Transverse colon (tissue), 4 donors: ENCODE measurements at regions not wholly inside any gene's neighbourhood (a gene's known extent, or its start where the extent isn't known, plus 50 kb on each side); places are given as distances from the start of the nearest gene placed in this dataset.

Experiments used
- CTCF ChIP-seq, 5 experiments: fragments of 200-600 bp in 3 of 5; fragments of 450-650 bp in 2 of 5; sonication (generic) in 3 of 5; IDR thresholded peaks; 1 replicate in 2 of 5; 2 replicates in 3 of 5; pipeline ENCODE4 v1.5.1; 2016 to 2017; ENCODE audit warnings: antibody characterized with exemption in 5 of 5, inconsistent platforms in 3 of 5, mild to moderate bottlenecking in 2 of 5, moderate library complexity in 1 of 5
- POLR2A ChIP-seq: fragments of 450-650 bp; IDR thresholded peaks from one replicate; pipeline ENCODE4 v1.6.1; 2016; ENCODE audit warnings: antibody characterized with exemption, mild to moderate bottlenecking, moderate library complexity
- POLR2AphosphoS5 ChIP-seq, 3 donors: sonication (generic); formaldehyde crosslinking; IDR thresholded peaks; one replicate each; pipeline ENCODE4 v1.6.1; 2016; ENCODE audit warnings: antibody characterized with exemption in 3 of 3

GRCh38 chr7:7114575-7115291 lies 67.6 kb upstream of the C1GALT1 start:
- no peak for TF ChIP-seq CTCF (IDR thresholded peaks at IDR 0.05)
- TF ChIP-seq POLR2A, result no peak
- no peak for TF ChIP-seq POLR2AphosphoS5 (IDR thresholded peaks at IDR 0.05)
